ENCODE measurements at regions not wholly inside any gene's neighbourhood (a gene's known extent, or its start where the extent isn't known, plus 50 kb on each side); places are given as distances from the start of the nearest gene placed in this dataset.

GRCh38 chr14:96746101-96746500 is 51.1 kb upstream of the VRK1 start:
- no peak for TF ChIP-seq CTCF (IDR thresholded peaks at IDR 0.05)
- TF ChIP-seq POLR2A (IDR thresholded peaks at IDR 0.05) = no peak
